HUES64 (cell line): ENCODE measurements at regions not wholly inside any gene's neighbourhood (a gene's known extent, or its start where the extent isn't known, plus 50 kb on each side); places are given as distances from the start of the nearest gene placed in this dataset.

Experiments
- H3K27ac ChIP-seq: 2 replicates; pipeline ENCODE4 v1.7.0; 2013; ENCODE audit warnings: low read depth, low read length, inconsistent platforms
- H3K27me3 ChIP-seq: 2 replicates; pipeline ENCODE4 v1.6.1; 2013; ENCODE audit warnings: mild to moderate bottlenecking, low read length; ENCODE audit not compliant: insufficient read depth
- H3K36me3 ChIP-seq: 2 replicates; pipeline ENCODE4 v1.6.1; 2013; ENCODE audit warnings: mild to moderate bottlenecking, low read length; ENCODE audit not compliant: insufficient read depth
- H3K4me1 ChIP-seq: 2 replicates; pipeline ENCODE4 v1.6.1; 2013; ENCODE audit warnings: mild to moderate bottlenecking, low read length, moderate library complexity; ENCODE audit not compliant: insufficient read depth
- H3K4me3 ChIP-seq: 2 replicates; pipeline ENCODE4 v1.5.1; 2013; ENCODE audit warnings: mild to moderate bottlenecking, low read length, moderate library complexity
- H3K9ac ChIP-seq: 2 replicates; pipeline ENCODE4 v1.6.1; 2013; ENCODE audit warnings: mild to moderate bottlenecking, low read depth, low read length
- H3K9me3 ChIP-seq: 2 replicates; pipeline ENCODE4 v1.6.1; 2013; ENCODE audit warnings: low read depth, low read length; ENCODE audit not compliant: insufficient read depth
- WGBS: fragments of 150-250, 120-280 bp; methylation state at CpG from one replicate; pipeline ENCODE4 v1.1.7; 2013; ENCODE audit warnings: missing lambda C conversion rate; 5-methylcytosine and 5-hydroxymethylcytosine counted together

GRCh38 chrX:22534643-22535042 is 261.9 kb downstream of the CBLL2 start:
- Histone ChIP-seq H3K27me3 (no peaks in the 10 kb centered on the region), H3K9ac (no peak overlapping the region), H3K27ac (no peak overlapping the region), H3K36me3 (no peaks in the 10 kb centered on the region), H3K4me3 (no peak overlapping the region), H3K9me3 (no peaks in the 10 kb centered on the region), H3K4me1 (peaks cover 8% of the 10 kb centered on the region; the same call in 1 of the 2 replicates)
- 96% methylated on average over 5 of the region's 5 CpGs for WGBS

GRCh38 chrX:22536746-22537304 is 264.1 kb downstream of the CBLL2 start:
- Histone ChIP-seq H3K9ac (no peak overlapping the region), H3K36me3 (no peaks in the 10 kb centered on the region), H3K9me3 (no peaks in the 10 kb centered on the region), H3K4me3 (no peak overlapping the region), H3K4me1 (peaks cover 8% of the 10 kb centered on the region; the same call in 1 of the 2 replicates), H3K27me3 (no peaks in the 10 kb centered on the region), H3K27ac (no peak overlapping the region)
- 69% methylated on average over 3 of the region's 5 CpGs for WGBS

- peaks cover 8% of the 10 kb centered on the region; the same call in 1 of the 2 replicates for H3K4me1 ChIP-seq
- WGBS = 93% methylated on average over 4 of the region's 4 CpGs
- H3K36me3 ChIP-seq = no peaks in the 10 kb centered on the region
- no peak overlapping the region for H3K4me3 ChIP-seq
- H3K9ac ChIP-seq = no peak overlapping the region
- H3K27ac ChIP-seq = no peak overlapping the region
- no peaks in the 10 kb centered on the region for H3K9me3 ChIP-seq
- no peaks in the 10 kb centered on the region for H3K27me3 ChIP-seq
Observed at GRCh38 chrX:22538580-22538979, 265.9 kb downstream of the CBLL2 start.

- Histone ChIP-seq H3K27ac (no peak overlapping the region), H3K27me3 (no peaks in the 10 kb centered on the region), H3K36me3 (no peaks in the 10 kb centered on the region), H3K9ac (no peak overlapping the region), H3K9me3 (no peaks in the 10 kb centered on the region), H3K4me3 (no peak overlapping the region), H3K4me1 (0 out of 2 replicates have a peak, but pooled peaks cover 2% of the 10 kb centered on the region)
- 83% methylated on average over 5 of the region's 5 CpGs for WGBS
Observed at GRCh38 chrX:22541926-22542325, 269.2 kb downstream of the CBLL2 start.

GRCh38 chrX:22542641-22543040 is 269.9 kb downstream of the CBLL2 start:
- WGBS = 95% methylated on average over 3 of the region's 3 CpGs

GRCh38 chrX:22559506-22559905 is 286.8 kb downstream of the CBLL2 start:
- Histone ChIP-seq H3K4me3 (no peak overlapping the region), H3K9me3 (no peaks in the 10 kb centered on the region), H3K9ac (no peak overlapping the region), H3K4me1 (no peaks in the 10 kb centered on the region), H3K27me3 (no peaks in the 10 kb centered on the region), H3K27ac (no peak overlapping the region), H3K36me3 (no peaks in the 10 kb centered on the region)
- 95% methylated on average over 3 of the region's 4 CpGs for WGBS

More at GRCh38 chrX:22542641-22543040, 269.9 kb downstream of the CBLL2 start:
- Histone ChIP-seq H3K36me3 (no peaks in the 10 kb centered on the region), H3K9ac (no peak overlapping the region), H3K27ac (no peak overlapping the region), H3K9me3 (no peaks in the 10 kb centered on the region), H3K4me3 (no peak overlapping the region), H3K27me3 (no peaks in the 10 kb centered on the region), H3K4me1 (no peaks in the 10 kb centered on the region)

GRCh38 chrX:22575161-22575845 is 302.6 kb downstream of the CBLL2 start:
- H3K4me3 ChIP-seq = no peak overlapping the region
- no CpG with 5 or more reads among the region's 1 CpG for WGBS
- no peaks in the 10 kb centered on the region for H3K36me3 ChIP-seq
- H3K27me3 ChIP-seq = no peaks in the 10 kb centered on the region
- H3K27ac ChIP-seq = no peak overlapping the region
- no peaks in the 10 kb centered on the region; the same call in 1 of the 2 replicates for H3K4me1 ChIP-seq
- no peak overlapping the region for H3K9ac ChIP-seq
- no peaks in the 10 kb centered on the region for H3K9me3 ChIP-seq

GRCh38 chrX:22577181-22577580 is 304.5 kb downstream of the CBLL2 start:
- Histone ChIP-seq H3K9ac (no peak overlapping the region), H3K27ac (no peak overlapping the region), H3K4me3 (no peak overlapping the region), H3K9me3 (no peaks in the 10 kb centered on the region), H3K36me3 (no peaks in the 10 kb centered on the region), H3K27me3 (no peaks in the 10 kb centered on the region), H3K4me1 (no peaks in the 10 kb centered on the region; the same call in 1 of the 2 replicates)
- WGBS = 100% methylated on average over 2 of the region's 3 CpGs

- Histone ChIP-seq H3K27me3 (no peaks in the 10 kb centered on the region), H3K27ac (no peak overlapping the region), H3K9ac (no peak overlapping the region), H3K9me3 (no peaks in the 10 kb centered on the region), H3K36me3 (no peaks in the 10 kb centered on the region), H3K4me1 (no peaks in the 10 kb centered on the region), H3K4me3 (no peak overlapping the region)
- 92% methylated on average over 1 of the region's 1 CpG for WGBS
Observed at GRCh38 chrX:22585831-22586230, 313.1 kb downstream of the CBLL2 start.

GRCh38 chrX:22589845-22590244 is 317.1 kb downstream of the CBLL2 start:
- Histone ChIP-seq H3K27me3 (no peaks in the 10 kb centered on the region), H3K9me3 (no peaks in the 10 kb centered on the region), H3K4me1 (no peaks in the 10 kb centered on the region), H3K9ac (no peak overlapping the region), H3K27ac (no peak overlapping the region), H3K4me3 (no peak overlapping the region), H3K36me3 (no peaks in the 10 kb centered on the region)
- 93% methylated on average over 2 of the region's 2 CpGs for WGBS

- Histone ChIP-seq H3K36me3 (no peaks in the 10 kb centered on the region), H3K4me3 (no peak overlapping the region), H3K9ac (no peak overlapping the region), H3K9me3 (no peaks in the 10 kb centered on the region), H3K27ac (no peak overlapping the region), H3K27me3 (no peaks in the 10 kb centered on the region), H3K4me1 (no peaks in the 10 kb centered on the region)
- WGBS = 100% methylated on average over 1 of the region's 2 CpGs
Observed at GRCh38 chrX:22594766-22595165, 322.1 kb downstream of the CBLL2 start.
